ENCODE measurements at regions not wholly inside any gene's neighbourhood (a gene's known extent, or its start where the extent isn't known, plus 50 kb on each side); places are given as distances from the start of the nearest gene placed in this dataset.
"Not testable (repeated sequence)": the region's sequence is repeated elsewhere in the genome, so short reads cannot be mapped to it uniquely, and the experiment has no call there.

DNA sequence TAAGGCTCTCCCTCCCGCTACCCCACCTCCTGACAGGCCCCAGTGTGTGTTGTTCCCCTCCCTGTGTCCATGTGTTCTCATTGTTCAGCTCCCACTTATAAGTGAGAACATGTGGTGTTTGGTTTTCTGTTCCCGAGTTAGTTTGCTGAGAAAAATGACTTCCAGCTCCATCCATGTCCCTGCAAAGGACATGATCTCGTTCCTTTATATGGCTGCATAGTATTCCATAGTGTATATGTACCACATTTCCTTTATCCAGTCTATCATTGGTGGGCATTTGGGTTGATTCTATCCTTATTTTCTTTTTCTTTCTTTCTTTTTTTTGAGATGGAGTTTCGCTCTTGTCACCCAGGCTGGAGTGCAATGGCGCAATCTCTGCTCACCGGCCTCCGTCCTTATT is 57.8 kb upstream of the RASSF3 start:
- H3K36me3 Mint-ChIP-seq (ENCODE audit: low read depth); H3K27ac Mint-ChIP-seq (ENCODE audit: unreplicated experiment); H3K9me3 Mint-ChIP-seq (ENCODE audit: low read depth); H3K27me3 Mint-ChIP-seq (ENCODE audit: low read depth); DNase-seq (ENCODE audit: low spot score); H3K4me1 Mint-ChIP-seq (ENCODE audit: low read depth); H3K4me3 Mint-ChIP-seq (ENCODE audit: unreplicated experiment): not testable (repeated sequence)

DNA sequence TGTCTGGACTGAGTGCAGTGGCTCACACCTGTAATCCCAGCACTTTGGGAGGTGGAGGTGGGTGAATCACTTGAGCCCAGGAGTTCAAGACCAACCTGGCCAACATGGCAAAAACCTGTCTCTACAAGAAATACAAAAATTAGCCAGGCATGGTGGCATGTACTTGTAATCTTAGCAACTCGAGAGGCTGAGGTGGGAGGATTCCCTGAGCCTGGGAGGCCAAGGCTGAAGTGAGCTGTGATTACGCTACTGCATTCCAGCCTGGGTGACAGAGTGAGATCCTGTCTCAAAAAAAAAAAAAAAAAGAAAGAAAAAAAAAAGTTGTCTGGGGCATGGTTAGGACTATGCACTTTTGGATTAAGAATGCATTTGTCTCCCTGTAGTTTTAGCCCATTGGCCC is 56.6 kb upstream of the RASSF3 start:
- not testable (repeated sequence) for H3K4me1 Mint-ChIP-seq (ENCODE audit: low read depth); H3K27ac Mint-ChIP-seq (ENCODE audit: unreplicated experiment); H3K9me3 Mint-ChIP-seq (ENCODE audit: low read depth); H3K4me3 Mint-ChIP-seq (ENCODE audit: unreplicated experiment); H3K27me3 Mint-ChIP-seq (ENCODE audit: low read depth); H3K36me3 Mint-ChIP-seq (ENCODE audit: low read depth); DNase-seq (ENCODE audit: low spot score)

DNA sequence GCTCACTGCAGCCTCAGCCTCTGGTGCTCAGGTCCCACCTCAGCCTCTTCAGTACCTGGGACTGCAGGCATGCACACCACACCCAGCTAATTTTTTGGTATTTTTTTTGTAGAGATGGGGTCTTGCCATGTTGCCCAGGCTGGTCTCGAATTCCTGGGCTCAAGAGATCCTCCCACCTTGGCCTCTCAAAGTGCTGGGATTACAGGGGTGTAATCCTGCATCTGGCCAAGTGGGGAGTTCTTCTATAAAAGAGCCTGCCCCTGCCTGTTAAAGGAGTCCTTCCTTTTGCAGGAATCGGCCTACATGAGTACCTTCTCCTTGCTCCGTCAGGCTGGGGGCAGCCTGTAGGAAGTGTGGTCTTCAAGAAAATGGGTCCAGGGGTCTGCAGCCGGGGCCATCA is 54.1 kb upstream of the RASSF3 start:
- Mint-ChIP-seq H3K9me3 (ENCODE audit: low read depth) (no peaks in the 10 kb centered on the region), H3K4me1 (ENCODE audit: low read depth) (peaks cover 10% of the 10 kb centered on the region), H3K27me3 (ENCODE audit: low read depth) (no peaks in the 10 kb centered on the region), H3K4me3 (ENCODE audit: unreplicated experiment) (no peak overlapping the region), H3K27ac (ENCODE audit: unreplicated experiment) (no peak overlapping the region), H3K36me3 (ENCODE audit: low read depth) (no peaks in the 10 kb centered on the region)
- TF ChIP-seq, protein P1, sequence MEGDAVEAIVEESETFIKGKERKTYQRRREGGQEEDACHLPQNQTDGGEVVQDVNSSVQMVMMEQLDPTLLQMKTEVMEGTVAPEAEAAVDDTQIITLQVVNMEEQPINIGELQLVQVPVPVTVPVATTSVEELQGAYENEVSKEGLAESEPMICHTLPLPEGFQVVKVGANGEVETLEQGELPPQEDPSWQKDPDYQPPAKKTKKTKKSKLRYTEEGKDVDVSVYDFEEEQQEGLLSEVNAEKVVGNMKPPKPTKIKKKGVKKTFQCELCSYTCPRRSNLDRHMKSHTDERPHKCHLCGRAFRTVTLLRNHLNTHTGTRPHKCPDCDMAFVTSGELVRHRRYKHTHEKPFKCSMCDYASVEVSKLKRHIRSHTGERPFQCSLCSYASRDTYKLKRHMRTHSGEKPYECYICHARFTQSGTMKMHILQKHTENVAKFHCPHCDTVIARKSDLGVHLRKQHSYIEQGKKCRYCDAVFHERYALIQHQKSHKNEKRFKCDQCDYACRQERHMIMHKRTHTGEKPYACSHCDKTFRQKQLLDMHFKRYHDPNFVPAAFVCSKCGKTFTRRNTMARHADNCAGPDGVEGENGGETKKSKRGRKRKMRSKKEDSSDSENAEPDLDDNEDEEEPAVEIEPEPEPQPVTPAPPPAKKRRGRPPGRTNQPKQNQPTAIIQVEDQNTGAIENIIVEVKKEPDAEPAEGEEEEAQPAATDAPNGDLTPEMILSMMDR (IDR thresholded peaks at IDR 0.05), result no peak
- no peak for DNase-seq (ENCODE audit: low spot score)

DNA sequence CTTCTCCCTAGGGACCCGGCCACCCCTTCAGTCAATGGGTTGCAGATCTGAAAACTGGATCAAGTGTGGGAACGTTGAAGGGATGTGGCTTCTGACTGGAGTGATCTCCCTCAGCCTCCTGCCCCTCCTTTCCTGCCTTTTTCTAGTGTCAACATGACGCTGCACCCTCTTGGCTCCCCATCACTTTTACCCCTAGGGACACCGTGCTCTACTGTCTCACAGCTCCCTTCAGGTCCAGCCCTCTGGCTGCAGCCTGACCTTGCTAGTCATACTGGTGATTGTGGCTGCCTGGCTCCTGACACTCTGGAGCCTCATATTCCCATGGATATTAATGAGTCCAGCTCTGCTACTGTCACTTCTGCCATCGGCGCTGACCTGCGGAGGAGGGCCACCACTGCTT is 51.5 kb upstream of the RASSF3 start:
- Mint-ChIP-seq H3K27me3 (ENCODE audit: low read depth) (no peaks in the 10 kb centered on the region), H3K36me3 (ENCODE audit: low read depth) (no peaks in the 10 kb centered on the region), H3K9me3 (ENCODE audit: low read depth) (no peaks in the 10 kb centered on the region), H3K4me3 (ENCODE audit: unreplicated experiment) (no peak overlapping the region), H3K4me1 (ENCODE audit: low read depth) (peaks cover 13% of the 10 kb centered on the region), H3K27ac (ENCODE audit: unreplicated experiment) (no peak overlapping the region)
- TF ChIP-seq, protein P1 (IDR thresholded peaks at IDR 0.05), result no peak
- DNase-seq (ENCODE audit: low spot score), result no peak

DNA sequence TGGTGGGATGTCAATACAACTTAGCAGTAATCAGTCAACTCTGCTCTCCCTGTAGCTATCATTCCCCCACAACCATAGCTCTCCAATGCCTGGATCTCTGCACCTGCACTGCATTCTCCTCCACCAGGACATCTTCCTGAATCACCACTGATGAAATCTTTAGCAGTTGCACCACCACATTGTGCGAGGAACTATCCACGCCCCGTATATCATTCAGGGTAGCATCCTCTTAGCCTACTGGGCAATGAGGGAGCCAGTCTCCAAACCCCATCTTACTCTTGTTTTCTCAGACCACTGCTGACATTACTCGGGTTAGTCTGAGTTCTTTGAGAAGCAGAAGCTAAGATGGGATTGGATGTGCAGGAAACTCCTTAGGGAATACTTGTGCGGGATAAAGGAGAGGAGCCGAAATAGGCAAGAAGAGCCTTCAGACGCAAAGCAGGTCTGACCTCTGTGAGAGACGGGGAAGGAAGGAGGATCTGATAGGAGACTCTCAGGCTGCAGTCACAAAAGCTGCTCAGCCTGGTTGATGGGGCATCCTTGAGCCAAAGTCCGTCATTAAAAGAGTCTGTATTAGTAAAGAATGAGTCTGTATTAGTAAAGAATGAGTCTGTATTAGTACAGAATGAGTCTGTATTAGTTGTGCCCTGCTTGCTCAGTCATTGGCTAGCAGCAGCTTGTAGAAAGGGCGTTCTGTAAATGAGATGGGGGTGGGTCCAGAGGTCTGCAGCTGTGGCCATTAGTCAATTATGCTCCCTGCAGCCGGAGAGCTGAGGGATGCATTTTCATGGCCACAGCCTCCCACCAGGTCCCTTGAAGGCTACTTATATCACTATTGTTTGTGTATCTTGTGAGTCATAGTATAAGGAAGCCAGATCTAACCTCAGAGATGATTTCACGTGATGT is 49.6 kb upstream of the RASSF3 start:
- peaks cover 16% of the 10 kb centered on the region for H3K4me1 Mint-ChIP-seq (ENCODE audit: low read depth)
- peak overlapping the region; percentile 70 for H3K27ac Mint-ChIP-seq (ENCODE audit: unreplicated experiment)
- H3K27me3 Mint-ChIP-seq (ENCODE audit: low read depth), result no peaks in the 10 kb centered on the region
- H3K36me3 Mint-ChIP-seq (ENCODE audit: low read depth), result no peaks in the 10 kb centered on the region
- H3K4me3 Mint-ChIP-seq (ENCODE audit: unreplicated experiment), result no peak overlapping the region
- TF ChIP-seq, protein P1 (IDR thresholded peaks at IDR 0.05), result no peak
- no peak for DNase-seq (ENCODE audit: low spot score)
- no peaks in the 10 kb centered on the region for H3K9me3 Mint-ChIP-seq (ENCODE audit: low read depth)

All from chondrocyte (in vitro differentiated cells).